ENCODE measurements at regions not wholly inside any gene's neighbourhood (a gene's known extent, or its start where the extent isn't known, plus 50 kb on each side); places are given as distances from the start of the nearest gene placed in this dataset.
A peak's percentile ranks its signal among the peaks of the same experiment; 100 is the strongest.

DNA sequence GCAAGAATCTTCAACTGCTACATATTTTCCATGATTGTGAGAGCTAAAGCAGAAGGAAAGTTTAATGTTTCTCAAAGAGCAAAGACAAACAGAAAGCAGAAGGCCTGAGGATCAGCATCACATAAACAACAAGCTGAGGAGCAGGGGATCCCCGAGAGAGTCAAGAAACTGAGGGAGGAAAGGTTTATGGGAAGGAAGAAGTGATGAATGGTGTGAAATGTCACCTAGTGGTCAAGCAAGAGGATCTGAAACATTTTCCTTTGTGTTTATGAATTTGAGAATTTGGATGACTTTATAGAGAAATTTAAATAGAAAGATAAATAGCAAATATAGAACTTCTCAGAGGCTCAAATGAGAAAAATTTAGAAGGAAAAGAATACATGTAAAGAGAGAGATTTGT lies 481.9 kb downstream of the CHSY3 start:
- Mint-ChIP-seq H3K9me3 (ENCODE audit: low read depth) (no peaks in the 10 kb centered on the region), H3K4me1 (ENCODE audit: low read depth) (peaks cover 4% of the 10 kb centered on the region), H3K27ac (ENCODE audit: unreplicated experiment) (no peak overlapping the region), H3K27me3 (ENCODE audit: low read depth) (peaks cover 3% of the 10 kb centered on the region), H3K4me3 (ENCODE audit: unreplicated experiment) (no peak overlapping the region), H3K36me3 (ENCODE audit: low read depth) (no peaks in the 10 kb centered on the region)
- TF ChIP-seq, protein P1, sequence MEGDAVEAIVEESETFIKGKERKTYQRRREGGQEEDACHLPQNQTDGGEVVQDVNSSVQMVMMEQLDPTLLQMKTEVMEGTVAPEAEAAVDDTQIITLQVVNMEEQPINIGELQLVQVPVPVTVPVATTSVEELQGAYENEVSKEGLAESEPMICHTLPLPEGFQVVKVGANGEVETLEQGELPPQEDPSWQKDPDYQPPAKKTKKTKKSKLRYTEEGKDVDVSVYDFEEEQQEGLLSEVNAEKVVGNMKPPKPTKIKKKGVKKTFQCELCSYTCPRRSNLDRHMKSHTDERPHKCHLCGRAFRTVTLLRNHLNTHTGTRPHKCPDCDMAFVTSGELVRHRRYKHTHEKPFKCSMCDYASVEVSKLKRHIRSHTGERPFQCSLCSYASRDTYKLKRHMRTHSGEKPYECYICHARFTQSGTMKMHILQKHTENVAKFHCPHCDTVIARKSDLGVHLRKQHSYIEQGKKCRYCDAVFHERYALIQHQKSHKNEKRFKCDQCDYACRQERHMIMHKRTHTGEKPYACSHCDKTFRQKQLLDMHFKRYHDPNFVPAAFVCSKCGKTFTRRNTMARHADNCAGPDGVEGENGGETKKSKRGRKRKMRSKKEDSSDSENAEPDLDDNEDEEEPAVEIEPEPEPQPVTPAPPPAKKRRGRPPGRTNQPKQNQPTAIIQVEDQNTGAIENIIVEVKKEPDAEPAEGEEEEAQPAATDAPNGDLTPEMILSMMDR (IDR thresholded peaks at IDR 0.05), result peak; percentile 47
- DNase-seq (ENCODE audit: low spot score), result no peak

DNA sequence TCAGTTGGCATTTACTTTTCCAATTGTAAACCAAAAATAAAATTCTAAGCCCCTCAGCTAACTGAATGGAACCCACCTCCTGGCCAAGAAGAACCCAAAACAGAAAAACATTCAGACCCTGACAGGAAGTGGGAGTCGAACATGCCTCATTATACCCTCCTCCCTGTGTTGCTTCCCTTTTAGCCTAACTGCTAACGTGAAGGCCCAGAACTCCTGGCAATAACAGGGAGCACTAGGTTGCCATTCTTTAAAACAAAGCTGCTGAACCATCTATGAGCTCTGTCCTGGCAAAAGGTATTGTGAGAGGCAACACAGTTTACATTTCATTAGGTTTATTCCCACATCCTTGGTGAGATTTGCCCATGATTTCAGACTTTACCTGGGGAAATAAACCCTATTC lies 481.4 kb downstream of the CHSY3 start:
- peaks cover 3% of the 10 kb centered on the region for H3K27me3 Mint-ChIP-seq (ENCODE audit: low read depth)
- H3K9me3 Mint-ChIP-seq (ENCODE audit: low read depth), result no peaks in the 10 kb centered on the region
- no peaks in the 10 kb centered on the region for H3K36me3 Mint-ChIP-seq (ENCODE audit: low read depth)
- no peak overlapping the region for H3K27ac Mint-ChIP-seq (ENCODE audit: unreplicated experiment)
- TF ChIP-seq, protein P1 (IDR thresholded peaks at IDR 0.05), result no peak
- peaks cover 4% of the 10 kb centered on the region for H3K4me1 Mint-ChIP-seq (ENCODE audit: low read depth)
- no peak overlapping the region for H3K4me3 Mint-ChIP-seq (ENCODE audit: unreplicated experiment)
- no peak for DNase-seq (ENCODE audit: low spot score)

DNA sequence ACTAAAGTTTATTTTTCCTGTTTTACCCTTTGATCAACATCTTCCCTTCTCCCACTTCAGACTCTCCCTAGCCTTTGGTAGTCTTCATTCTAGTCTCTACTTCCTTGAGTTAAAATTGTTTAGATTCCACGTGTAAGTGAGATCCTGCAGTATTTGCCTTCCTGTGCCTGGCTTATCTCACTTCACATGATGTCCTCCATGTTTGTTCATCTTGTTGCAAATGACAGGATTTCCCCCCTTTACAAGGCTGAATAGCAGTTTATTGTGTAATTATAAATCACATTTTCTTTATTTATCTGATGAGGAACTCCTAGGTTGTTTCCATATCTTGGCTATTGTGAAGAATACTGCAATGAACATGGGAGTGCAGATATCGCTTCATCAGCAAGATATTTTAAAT lies 461.7 kb downstream of the CHSY3 start:
- H3K27me3 Mint-ChIP-seq (ENCODE audit: low read depth), result no peaks in the 10 kb centered on the region
- DNase-seq (ENCODE audit: low spot score), result no peak
- H3K9me3 Mint-ChIP-seq (ENCODE audit: low read depth), result no peaks in the 10 kb centered on the region
- no peaks in the 10 kb centered on the region for H3K4me1 Mint-ChIP-seq (ENCODE audit: low read depth)
- H3K36me3 Mint-ChIP-seq (ENCODE audit: low read depth), result no peaks in the 10 kb centered on the region
- no peak overlapping the region for H3K4me3 Mint-ChIP-seq (ENCODE audit: unreplicated experiment)
- H3K27ac Mint-ChIP-seq (ENCODE audit: unreplicated experiment), result no peak overlapping the region
- TF ChIP-seq, protein P1 (IDR thresholded peaks at IDR 0.05), result no peak

DNA sequence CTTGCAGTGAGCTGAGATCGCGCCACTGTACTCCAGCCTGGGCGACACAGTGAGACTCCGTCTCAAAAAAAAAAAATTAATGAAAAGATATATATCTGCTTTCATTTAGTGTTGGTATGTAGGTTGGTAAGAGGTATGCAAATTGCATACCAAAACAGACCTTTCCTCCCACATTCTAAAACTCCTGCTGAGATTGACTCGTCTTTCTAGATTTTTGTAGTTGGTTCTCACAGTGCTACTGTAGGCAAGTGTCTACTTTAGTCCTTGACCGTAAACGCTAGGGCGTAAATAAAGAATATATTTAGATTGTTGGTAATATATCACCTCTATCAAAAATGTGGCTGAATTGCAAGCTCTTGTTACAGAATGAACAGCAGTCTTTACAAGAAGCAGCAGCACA lies 445.9 kb downstream of the CHSY3 start:
- H3K27ac Mint-ChIP-seq (ENCODE audit: unreplicated experiment), result no peak overlapping the region

DNA sequence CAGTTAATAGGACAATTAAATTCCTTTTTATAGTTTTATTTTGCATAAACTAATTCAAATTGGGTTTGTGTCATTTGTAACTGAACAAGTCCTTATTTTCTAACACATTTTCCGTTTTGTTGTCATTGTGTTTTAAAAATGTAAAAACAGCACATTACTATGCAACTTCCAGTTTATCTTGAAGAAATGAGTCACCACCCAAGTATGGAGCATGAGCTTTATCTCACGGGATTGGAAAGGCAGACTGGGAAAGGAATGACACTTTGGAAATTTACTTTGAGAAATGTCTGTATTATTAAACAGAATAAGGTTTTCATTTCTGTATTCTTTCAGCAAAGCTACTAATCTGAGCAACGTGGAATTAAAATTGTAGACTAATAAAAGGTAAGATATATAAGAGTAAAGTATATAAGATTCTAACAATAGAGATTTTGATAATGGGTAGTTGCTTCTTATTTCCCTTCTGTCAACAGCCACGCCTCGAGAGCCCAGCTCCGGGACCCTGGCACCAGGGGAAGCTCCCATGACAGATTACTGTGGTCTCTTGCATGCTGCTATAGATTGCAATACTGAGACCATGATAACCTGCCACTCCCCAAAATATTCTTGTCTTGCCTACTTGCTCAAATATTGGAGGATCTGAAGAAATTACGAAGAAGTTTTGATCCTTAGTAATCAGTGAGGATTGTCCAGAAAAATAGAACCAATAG lies 433.1 kb downstream of the CHSY3 start:
- Mint-ChIP-seq H3K9me3 (ENCODE audit: low read depth) (peaks cover 5% of the 10 kb centered on the region), H3K27me3 (ENCODE audit: low read depth) (no peaks in the 10 kb centered on the region), H3K4me1 (ENCODE audit: low read depth) (peaks cover 24% of the 10 kb centered on the region), H3K36me3 (ENCODE audit: low read depth) (peaks cover under 1% of the 10 kb centered on the region), H3K4me3 (ENCODE audit: unreplicated experiment) (no peak overlapping the region), H3K27ac (ENCODE audit: unreplicated experiment) (peak overlapping the region; percentile 94)
- TF ChIP-seq, protein P1 (IDR thresholded peaks at IDR 0.05), result no peak
- no peak for DNase-seq (ENCODE audit: low spot score)

More for the DNA sequence above, 445.9 kb downstream of the CHSY3 start:
- no peak overlapping the region for H3K4me3 Mint-ChIP-seq (ENCODE audit: unreplicated experiment)
- H3K36me3 Mint-ChIP-seq (ENCODE audit: low read depth), result no peaks in the 10 kb centered on the region
- peaks cover 1% of the 10 kb centered on the region for H3K27me3 Mint-ChIP-seq (ENCODE audit: low read depth)
- TF ChIP-seq, protein P1 (IDR thresholded peaks at IDR 0.05), result no peak
- peaks cover 17% of the 10 kb centered on the region for H3K9me3 Mint-ChIP-seq (ENCODE audit: low read depth)
- no peak for DNase-seq (ENCODE audit: low spot score)
- H3K4me1 Mint-ChIP-seq (ENCODE audit: low read depth), result peaks cover 8% of the 10 kb centered on the region

Data from chondrocyte (in vitro differentiated cells).